Bronchial epithelial cell (primary cell): ENCODE measurements at regions not wholly inside any gene's neighbourhood (a gene's known extent, or its start where the extent isn't known, plus 50 kb on each side); places are given as distances from the start of the nearest gene placed in this dataset.

ENCODE experiments used
- DNase-seq: peaks from one replicate; pipeline ENCODE4 v3.0.0-alpha.2; 2010; ENCODE audit warnings: low read depth
- FAIRE-seq: peaks from 2 replicates; lab custom pipeline; 2011; peaks lifted over from hg19 to GRCh38; lab: Jason Lieb, UNC
- H3K27me3 ChIP-seq: 2 replicates; pipeline ENCODE4 v1.5.1; 2011; ENCODE audit warnings: low read length; ENCODE audit not compliant: control insufficient read depth, insufficient read depth
- H3K36me3 ChIP-seq: 2 replicates; pipeline ENCODE4 v1.5.1; 2011; ENCODE audit warnings: low read length; ENCODE audit not compliant: control insufficient read depth, insufficient read depth
- H3K4me3 ChIP-seq: 2 replicates; pipeline ENCODE4 v1.5.1; 2011; ENCODE audit warnings: mild to moderate bottlenecking, low read depth, low read length, control low read depth
- TF ChIP-seq, protein P1 (sequence below): IDR thresholded peaks from 2 replicates; pipeline ENCODE4 v1.5.1; 2011; ENCODE audit warnings: mild to moderate bottlenecking, moderate library complexity, low read length, control low read depth, inconsistent platforms; ENCODE audit not compliant: insufficient read depth, severe bottlenecking

DNA sequence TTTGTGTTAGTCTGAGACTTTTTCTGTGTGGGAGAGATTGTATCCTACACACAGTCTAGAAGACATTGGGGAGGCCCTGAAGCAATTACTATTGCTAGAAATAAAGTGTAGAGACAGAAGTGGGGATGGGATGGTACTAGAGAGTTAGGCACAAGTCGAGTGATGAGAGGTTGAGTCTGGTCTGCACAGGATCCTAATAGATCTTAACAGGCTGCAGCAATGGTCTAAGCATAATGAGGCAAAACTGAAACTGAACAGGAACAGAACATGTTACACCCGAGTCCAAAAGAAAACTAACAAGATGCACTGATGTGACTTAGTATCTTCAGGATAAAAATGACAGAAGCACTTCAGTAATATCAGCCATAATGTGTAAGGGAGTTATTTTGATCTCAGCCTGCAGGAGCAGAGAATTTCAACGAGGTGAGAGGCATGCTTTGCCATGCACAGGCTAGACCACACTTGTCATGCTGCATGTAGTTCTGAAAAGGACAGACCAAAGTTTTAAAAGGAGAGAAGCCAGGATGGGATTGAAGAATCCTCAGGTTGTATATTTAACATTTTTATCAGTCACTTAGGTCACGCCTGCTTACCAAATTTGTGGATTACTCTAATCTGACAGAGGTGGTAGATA is 205.8 kb upstream of the BOD1L1 start:
- TF ChIP-seq, protein P1, sequence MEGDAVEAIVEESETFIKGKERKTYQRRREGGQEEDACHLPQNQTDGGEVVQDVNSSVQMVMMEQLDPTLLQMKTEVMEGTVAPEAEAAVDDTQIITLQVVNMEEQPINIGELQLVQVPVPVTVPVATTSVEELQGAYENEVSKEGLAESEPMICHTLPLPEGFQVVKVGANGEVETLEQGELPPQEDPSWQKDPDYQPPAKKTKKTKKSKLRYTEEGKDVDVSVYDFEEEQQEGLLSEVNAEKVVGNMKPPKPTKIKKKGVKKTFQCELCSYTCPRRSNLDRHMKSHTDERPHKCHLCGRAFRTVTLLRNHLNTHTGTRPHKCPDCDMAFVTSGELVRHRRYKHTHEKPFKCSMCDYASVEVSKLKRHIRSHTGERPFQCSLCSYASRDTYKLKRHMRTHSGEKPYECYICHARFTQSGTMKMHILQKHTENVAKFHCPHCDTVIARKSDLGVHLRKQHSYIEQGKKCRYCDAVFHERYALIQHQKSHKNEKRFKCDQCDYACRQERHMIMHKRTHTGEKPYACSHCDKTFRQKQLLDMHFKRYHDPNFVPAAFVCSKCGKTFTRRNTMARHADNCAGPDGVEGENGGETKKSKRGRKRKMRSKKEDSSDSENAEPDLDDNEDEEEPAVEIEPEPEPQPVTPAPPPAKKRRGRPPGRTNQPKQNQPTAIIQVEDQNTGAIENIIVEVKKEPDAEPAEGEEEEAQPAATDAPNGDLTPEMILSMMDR: no peak
- peak; percentile 55 for FAIRE-seq
- DNase-seq: peak; percentile 53

DNA sequence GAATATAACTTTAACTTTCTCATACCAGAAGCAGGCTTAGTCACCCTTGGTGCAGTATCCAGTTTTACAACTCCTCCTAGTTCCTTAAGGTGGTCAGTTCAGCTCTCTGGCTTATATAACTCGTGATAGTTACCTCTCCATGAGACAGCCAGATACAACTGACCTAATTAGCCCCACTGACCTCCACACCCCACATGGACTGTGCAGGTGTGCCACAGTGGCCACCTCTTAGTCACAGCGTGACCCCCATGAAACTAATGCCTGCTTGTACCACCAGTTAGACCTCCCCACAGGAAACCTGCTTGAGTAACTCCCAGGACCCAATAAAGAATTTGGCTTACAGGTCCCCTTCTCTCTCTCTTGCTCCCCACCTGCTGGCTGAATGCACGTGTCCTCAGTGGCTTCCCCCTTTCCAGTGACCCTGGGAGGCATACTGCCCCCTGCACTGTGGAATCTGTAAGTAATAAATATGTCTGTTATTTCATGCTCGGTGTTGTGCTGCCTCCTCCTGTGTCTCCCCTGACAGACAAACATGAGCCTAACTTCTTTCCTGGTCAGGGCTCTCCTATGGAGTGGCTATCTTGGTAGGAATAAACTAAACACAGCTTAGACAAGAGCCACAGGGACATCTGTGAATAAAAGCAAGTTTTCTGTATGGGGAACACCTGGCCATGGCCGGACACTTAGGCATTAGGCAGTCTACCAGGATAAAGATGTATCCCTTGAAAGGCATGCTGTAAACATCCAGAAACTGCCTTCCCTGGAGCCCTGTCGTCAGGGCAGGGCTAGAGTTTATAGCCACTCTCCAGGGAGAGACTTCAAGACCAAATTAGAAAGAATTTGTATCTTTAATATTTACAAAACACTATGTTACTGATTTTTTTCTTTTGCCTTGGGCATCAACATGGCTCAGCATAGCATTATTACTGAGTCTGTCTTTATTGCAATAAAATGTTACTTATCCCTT is 209.7 kb upstream of the BOD1L1 start:
- H3K27me3 ChIP-seq: no peaks in the 10 kb centered on the region
- DNase-seq (no peak), FAIRE-seq (no peak)
- no peaks in the 10 kb centered on the region for H3K36me3 ChIP-seq
- no peak overlapping the region for H3K4me3 ChIP-seq
- TF ChIP-seq, protein P1: no peak

More for the DNA sequence above, 205.8 kb upstream of the BOD1L1 start:
- no peaks in the 10 kb centered on the region for H3K27me3 ChIP-seq
- H3K4me3 ChIP-seq: no peak overlapping the region
- no peaks in the 10 kb centered on the region for H3K36me3 ChIP-seq

DNA sequence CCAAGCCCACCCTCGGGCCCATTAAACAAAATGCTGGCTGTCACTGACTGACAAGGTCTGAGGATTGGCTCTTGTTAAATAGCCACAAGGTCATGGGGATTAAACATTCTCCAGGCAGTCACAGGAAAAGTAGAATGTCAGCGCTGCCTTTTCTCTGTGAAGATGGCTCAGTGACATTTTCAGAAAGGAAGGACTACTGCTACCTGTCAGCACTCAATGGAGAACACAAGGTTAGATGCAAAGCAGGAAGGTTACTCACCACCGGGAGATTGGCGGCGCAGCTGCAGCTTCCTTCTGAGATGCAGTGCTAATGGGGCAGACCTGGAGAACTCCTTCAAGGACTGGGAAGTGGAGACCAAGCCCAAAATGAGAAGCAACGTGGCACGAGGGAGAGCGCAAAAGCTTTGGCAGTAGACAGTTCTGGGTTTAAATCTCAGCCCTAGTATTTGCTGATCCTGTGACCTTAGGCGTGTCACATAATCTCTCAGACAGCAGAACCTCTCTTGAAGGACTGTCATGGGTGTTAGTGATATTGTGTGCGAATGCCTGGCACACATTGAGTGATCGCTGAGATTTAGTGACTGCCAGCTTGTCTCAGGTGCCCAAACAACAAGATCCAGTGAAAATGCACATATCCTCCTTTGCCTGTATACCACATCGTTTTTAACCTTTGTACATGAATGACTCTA is 213.1 kb upstream of the BOD1L1 start:
- TF ChIP-seq, protein P1: no peak
- no peak for DNase-seq
- Histone ChIP-seq H3K36me3 (no peaks in the 10 kb centered on the region), H3K4me3 (no peak overlapping the region), H3K27me3 (no peaks in the 10 kb centered on the region)
- peak; percentile 83 for FAIRE-seq

DNA sequence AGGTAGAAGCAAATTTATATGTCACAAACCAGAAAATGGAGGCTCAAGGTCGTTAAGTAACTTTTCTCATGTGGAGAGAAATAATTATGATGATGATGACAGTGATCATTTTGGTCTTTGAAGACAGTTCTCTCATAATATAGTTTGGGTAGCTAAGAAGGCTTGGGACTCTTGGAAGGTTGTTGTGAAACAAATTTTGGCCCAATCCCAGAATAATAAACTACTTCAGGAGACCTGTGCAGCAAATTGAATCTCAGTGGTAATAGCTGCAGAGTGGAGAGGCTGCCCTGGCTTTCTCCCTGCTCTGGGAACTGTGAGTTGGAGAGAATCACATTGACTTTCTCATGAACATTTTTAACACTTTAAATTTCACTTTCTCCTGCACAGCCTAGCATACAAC is 217.2 kb upstream of the BOD1L1 start:
- TF ChIP-seq, protein P1: no peak
- Histone ChIP-seq H3K4me3 (no peak overlapping the region), H3K36me3 (no peaks in the 10 kb centered on the region), H3K27me3 (no peaks in the 10 kb centered on the region)
- DNase-seq (no peak), FAIRE-seq (no peak)

DNA sequence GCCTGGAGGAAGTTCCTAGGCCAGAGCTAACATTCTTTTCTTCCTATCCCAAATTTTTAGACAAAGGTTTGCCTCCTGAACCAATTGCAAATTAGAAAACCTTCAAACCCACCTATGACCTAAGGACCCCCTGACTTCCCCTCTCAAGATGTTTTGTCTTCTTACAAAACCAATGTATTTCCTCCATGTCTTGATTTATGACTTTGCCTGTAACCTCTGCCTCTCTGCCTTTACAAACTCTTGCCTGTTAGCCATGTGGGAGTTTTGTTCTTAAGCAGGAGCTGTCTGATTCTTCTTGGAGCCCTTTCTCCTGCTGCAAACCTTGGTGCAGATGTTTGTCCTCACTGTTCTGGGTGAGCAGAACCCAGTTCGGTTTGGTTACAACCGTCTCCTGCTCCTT is 222.3 kb upstream of the BOD1L1 start:
- Histone ChIP-seq H3K36me3 (no peaks in the 10 kb centered on the region), H3K27me3 (no peaks in the 10 kb centered on the region), H3K4me3 (no peak overlapping the region)
- FAIRE-seq (no peak), DNase-seq (no peak)
- TF ChIP-seq, protein P1: no peak
